ENCODE measurements at regions not wholly inside any gene's neighbourhood (a gene's known extent, or its start where the extent isn't known, plus 50 kb on each side); places are given as distances from the start of the nearest gene placed in this dataset.

GRCh38 chr1:191889623-191890003, 268.6 kb upstream of the RGS18 start:
- TF ChIP-seq RORB (CRISPR knock-in tag; IDR thresholded peaks at IDR 0.05) (no peak), CTCF (IDR thresholded peaks at IDR 0.05) (no peak), CBFB (CRISPR knock-in tag; IDR thresholded peaks at IDR 0.05; ENCODE audit: low read depth) (no peak), TCF7 (CRISPR knock-in tag; IDR thresholded peaks at IDR 0.05; ENCODE audit: low read depth) (no peak), ZNF121 (CRISPR knock-in tag; IDR thresholded peaks at IDR 0.05) (no peak), GRHL2 (CRISPR knock-in tag; IDR thresholded peaks at IDR 0.05; ENCODE audit: insufficient replicate concordance, severe bottlenecking) (no peak), HMGXB4 (CRISPR knock-in tag; IDR thresholded peaks at IDR 0.05) (no peak), JAZF1 (CRISPR knock-in tag; IDR thresholded peaks at IDR 0.05) (no peak), ZBTB43 (CRISPR knock-in tag; IDR thresholded peaks at IDR 0.05) (no peak), ARID4B (CRISPR knock-in tag; IDR thresholded peaks at IDR 0.05; ENCODE audit: borderline replicate concordance) (no peak), JUN (CRISPR knock-in tag; IDR thresholded peaks at IDR 0.05) (no peak), STAT6 (CRISPR knock-in tag; conservative IDR thresholded peaks at IDR 0.05; ENCODE audit: low read depth) (no peak)
